Embryonic facial prominence (tissue), 1 donor: ENCODE measurements at regions not wholly inside any gene's neighbourhood (a gene's known extent, or its start where the extent isn't known, plus 50 kb on each side); places are given as distances from the start of the nearest gene placed in this dataset.

ENCODE experiments used
- DNase-seq: peaks from one replicate; pipeline ENCODE4 v3.0.0-alpha.2; 2016; ENCODE audit errors: extremely low spot score

DNA sequence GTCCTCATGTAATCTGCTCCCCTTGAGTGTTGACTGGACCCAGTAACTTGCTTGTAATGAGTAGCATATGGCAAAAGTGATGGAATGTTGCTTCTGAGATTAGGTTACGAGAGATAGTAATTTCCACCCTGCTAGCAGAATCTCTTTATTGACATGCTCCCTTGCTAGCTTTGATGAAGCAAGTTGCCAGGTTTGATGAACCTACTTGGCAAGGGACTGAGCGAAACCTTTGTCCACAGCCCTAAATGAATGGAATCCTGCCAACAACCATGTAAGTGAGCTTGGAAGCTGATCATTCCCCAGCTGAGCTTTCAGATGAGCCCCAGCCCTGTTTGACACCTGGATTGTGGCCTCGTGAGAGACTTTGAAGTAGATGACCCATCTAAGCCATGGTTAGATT lies 120.8 kb upstream of the PLXNC1 start:
- no peak for DNase-seq

DNA sequence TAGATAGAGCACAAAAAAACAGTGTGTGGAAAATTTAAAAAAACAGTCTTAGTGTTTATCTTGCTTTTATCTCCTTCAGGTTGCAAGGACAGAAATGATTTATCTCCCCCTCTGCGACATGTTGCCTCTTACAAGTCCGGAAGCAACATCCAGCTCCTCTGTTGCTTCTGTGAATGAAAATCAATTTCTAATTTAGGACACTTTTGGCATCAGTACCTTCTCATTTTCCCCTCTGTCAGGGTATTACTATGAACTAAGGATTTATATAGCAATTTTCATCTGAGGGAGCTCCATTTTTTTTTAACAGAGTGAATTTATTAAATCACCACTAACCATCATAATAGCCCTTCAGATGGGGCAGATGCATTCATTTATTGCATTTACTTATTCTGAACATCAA lies 116.6 kb upstream of the PLXNC1 start:
- DNase-seq, result no peak

- DNase-seq, result no peak
These were observed 116.0 kb upstream of the PLXNC1 start for GRCh38 chr12:94032368-94032767.

GRCh38 chr12:94033101-94033500 lies 115.3 kb upstream of the PLXNC1 start:
- no peak for DNase-seq

DNA sequence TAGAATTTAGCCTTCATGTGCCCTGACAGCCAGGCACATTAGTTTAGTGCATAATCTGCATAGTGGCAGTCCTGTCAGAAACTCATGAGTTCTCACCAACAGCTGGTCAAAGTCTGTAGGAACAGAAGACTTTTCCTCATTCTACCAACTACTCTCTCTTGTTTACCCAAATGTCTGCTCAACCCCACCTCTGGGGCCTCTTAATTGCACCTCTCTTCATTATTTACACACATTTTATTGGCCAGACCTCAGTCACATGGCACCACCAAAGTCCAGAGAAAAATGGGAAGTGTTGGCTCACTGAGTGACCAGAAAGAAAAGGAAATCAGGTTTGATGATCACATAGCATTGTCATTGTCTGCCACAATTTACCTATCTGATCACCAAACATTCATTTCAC lies 114.6 kb upstream of the PLXNC1 start:
- DNase-seq, result no peak

- no peak for DNase-seq
These were observed 110.9 kb upstream of the PLXNC1 start for GRCh38 chr12:94037444-94037843.

DNA sequence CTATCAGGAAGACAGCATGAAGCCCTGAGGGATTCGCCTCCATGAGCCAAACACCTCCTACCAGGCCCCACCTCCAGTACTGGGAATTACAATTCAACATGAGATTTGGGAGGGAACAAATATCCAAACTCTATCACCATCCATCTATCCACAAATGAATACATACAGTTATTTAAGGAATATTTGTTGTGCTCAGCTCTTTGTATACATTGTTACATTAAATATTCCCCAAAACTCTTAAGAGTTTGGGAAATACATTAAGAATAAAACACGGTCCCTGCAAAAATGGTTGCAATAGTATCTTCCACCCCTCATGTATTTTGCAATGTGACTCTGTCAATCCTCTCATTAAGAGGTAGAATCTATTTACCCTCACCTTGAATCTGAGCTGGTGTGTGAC lies 109.8 kb upstream of the PLXNC1 start:
- DNase-seq, result no peak

- DNase-seq, result no peak
These were observed 109.1 kb upstream of the PLXNC1 start for GRCh38 chr12:94039199-94039840.

GRCh38 chr12:94039914-94040313 lies 108.5 kb upstream of the PLXNC1 start:
- peak; percentile 25 for DNase-seq

DNA sequence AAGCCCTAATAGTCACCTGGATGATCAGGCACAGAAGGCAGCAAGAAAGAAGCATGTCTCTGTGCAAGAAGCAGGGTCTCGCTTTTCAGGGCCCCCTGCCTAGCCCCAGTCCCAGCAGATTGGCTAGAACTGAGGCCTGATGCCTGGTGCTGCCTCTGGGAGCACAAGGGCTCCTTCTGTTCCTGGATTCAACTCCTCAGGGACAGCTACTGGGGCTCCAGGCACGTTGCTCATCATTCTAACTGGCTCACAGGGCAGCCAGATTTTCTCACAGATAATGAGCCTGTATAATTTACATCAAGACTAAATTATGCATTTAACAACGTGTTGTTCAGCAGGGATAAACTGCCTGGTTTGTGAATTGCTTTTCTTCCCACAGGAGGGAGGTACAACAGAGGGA lies 106.5 kb upstream of the PLXNC1 start:
- no peak for DNase-seq

DNA sequence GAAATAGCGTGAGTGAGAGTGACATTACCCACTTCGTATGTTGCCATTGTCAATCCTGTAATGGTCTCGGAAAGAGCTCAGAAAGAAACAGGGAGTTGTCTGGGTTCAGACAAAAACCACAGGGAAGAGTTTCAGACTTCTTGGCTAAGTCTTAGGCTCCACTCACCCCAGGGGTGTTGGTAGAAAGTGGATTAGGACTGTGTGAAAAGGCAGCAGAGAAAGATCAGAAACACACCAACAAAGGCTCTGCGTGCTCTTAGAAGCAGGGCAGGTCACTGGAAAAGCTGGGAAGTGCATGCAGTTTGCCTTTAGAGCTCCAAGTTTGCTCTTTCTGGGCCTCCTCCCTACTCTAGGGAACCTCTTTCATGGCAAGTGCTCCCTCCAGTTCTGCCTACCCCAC lies 106.1 kb upstream of the PLXNC1 start:
- no peak for DNase-seq

DNA sequence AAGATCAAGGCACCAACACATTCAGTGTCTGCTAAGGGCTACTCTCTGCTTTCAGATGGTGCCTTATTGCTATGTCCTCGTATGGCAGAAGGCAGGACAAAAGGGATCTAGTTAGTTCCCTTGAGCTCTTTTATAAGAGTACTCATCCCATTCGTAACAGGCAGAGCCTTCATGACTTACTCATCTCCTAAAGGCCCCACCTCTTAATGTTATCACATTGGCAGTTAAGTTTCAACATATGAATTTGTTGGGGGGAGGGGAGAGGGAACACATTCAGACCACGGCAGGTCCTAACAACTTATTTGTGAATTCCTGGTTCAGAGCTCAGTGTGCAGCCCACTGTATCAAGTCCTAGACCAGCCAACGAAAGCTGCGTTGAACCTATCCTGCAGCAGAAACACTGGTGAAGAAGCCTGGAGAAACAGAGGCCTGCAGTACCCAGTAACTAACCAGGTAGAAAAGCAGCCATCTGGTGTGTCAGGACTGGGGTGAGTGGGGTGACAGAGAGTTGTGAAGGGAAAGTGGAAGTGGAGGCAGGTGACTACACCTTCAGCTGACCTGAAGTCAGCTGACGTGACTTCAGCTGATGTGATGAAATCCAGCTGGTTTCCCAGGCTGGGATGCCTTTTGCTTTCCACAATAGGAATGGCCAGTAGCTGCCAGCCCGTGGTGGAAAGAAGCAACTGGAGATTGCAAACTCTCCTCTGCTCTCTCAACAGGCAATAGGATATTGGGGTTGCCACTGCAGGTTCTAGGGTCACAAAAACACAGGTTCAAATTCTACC lies 101.6 kb upstream of the PLXNC1 start:
- DNase-seq, result no peak

GRCh38 chr12:94047781-94048567 lies 100.4 kb upstream of the PLXNC1 start:
- DNase-seq, result peak; percentile 22

DNA sequence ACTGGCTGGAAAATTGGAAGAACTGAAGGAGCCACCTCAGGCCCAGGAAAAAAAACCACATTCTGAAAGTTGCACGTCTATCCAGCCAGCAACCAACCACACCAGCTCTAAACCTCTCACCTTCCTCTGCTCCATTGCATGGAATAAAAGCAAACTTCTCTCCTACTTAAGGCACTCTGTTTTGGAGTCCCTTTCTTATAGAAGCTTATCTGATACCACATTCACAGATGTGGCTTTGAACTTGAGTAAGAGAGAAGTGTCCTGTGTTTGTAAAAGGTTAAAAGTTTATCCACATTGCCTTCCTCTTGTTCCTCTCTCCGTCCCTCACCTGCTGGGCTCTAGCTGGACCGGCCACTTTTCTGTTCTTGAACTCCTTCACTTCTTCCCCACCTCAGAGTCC lies 99.6 kb upstream of the PLXNC1 start:
- DNase-seq, result no peak

DNA sequence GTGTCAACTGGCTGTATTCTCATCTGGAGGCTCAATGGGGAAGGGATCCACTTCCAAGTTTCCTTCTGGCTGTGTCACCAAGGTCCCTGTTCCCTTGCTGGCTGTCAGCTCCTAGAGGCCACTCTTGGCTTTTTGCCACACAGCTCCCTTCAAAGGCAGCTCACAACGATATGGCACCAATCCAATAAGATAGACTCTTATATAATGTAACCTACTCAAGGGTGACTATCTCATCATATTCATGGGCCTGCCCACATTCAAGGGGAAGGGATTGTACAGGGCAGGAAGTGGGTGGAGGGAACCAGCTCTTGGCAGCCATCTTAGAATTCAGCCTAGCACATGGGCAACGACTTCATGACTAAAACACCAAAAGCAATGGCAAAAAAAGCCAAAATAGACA lies 98.7 kb upstream of the PLXNC1 start:
- DNase-seq, result no peak

DNA sequence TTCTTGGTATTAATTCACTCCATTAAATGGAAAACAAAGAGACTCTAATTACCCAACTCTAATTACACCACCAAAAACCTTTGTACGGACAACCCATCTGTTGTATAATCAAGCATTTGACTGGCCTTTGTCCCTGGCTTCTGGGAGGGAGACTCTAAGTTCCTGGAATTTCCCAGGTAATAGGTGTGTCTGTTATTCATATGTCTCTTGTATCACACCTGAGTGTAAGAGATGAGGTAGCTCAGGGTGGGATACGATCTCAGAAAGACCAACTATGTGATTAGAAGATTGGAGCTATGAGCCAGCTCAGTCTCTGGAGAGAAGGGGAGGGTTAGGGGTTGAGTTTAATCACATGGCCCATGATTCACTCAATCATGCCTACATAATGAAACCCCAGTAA lies 94.7 kb upstream of the PLXNC1 start:
- no peak for DNase-seq

GRCh38 chr12:94055528-94055927 lies 92.8 kb upstream of the PLXNC1 start:
- no peak for DNase-seq

DNA sequence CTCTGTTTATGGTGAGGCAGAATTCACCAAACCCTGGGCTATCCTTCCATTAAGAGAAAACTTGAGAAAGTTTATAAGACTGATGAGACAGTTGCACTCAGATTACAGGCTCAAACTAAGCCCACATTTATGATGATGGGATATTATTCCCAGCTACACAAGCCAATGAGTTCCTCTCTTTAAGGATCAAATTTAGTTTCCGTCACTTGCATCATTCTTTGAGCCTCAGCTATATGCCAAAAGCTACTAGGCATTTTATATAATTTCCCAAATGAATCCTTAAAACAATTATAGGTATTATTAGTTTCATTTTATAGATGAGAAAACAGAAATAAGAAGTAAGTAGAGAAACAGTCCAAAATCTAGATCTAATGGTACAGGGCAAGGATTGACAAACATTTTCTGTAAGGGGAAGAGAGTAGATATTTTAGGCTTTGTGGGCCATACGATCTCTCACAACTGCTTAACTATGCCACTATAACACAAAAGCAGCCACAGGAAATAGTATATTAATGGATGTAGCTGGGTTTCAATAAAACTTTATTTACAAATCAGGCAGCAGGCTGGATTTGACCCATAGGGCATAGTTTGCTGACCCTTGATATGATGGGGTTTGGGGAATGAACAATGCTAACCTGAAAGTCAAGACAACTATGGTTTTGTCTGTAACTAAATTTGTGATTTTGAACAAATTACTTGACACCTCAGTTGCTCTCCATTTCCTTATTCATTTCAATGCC lies 91.8 kb upstream of the PLXNC1 start:
- DNase-seq, result no peak

GRCh38 chr12:94057262-94058151 lies 90.9 kb upstream of the PLXNC1 start:
- no peak for DNase-seq

DNA sequence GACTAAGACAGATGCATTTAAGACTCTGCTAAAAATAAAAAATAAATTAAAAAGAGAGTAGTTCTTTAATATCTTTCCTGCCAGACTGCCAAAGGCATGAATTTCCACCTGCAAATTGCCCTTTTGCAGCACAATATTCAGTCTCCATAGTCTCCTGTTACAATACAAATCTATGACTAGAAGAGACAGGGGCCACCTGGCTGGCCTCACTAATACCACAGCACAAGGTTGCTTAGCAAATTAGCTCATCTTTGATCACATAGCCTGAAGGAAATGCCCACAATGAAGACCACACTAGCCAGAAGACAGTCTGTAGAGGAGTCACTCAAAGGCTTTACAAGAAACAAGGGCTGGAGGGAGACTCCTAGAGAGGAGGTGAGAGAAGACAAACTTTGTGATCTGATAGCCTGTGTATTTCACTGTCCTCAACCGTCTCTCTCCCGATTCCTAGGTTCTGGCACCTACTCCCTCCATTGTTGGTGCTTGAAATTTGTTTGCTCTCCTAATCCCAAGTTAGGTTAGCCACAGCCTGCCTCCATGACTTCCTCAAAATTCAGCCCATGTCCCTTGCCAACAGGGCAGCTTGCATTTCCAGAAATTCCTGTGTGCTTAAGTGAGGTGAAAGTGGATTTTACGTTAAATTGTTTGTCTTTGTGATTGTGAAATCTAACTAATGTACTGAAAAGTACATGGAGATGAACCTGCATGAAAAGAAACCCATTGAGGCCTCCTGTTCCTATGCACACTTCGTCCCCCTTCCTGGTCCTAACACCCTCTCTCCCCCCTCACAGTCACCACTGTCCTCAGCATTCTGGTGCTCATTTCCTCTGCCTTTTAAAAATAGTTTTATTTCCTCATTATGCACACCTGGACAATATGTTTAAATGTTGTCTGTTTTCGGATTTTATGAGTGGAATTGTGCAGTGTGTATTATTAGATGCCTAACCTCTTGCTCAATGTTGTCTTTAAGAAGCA lies 88.7 kb upstream of the PLXNC1 start:
- DNase-seq, result no peak
